T47D (cell line): ENCODE measurements at regions not wholly inside any gene's neighbourhood (a gene's known extent, or its start where the extent isn't known, plus 50 kb on each side); places are given as distances from the start of the nearest gene placed in this dataset.
"Not testable (repeated sequence)": the region's sequence is repeated elsewhere in the genome, so short reads cannot be mapped to it uniquely, and the experiment has no call there.

Experiments used
- DNase-seq, 2 experiments: peaks; one replicate each; pipeline versions ENCODE4 v3.0.0 to v3.0.0-alpha.2; 2011 to 2012; ENCODE audit warnings: low read depth in 1 of 2, low spot score in 1 of 2
- JUND ChIP-seq: IDR thresholded peaks from 2 replicates; pipeline ENCODE4 v1.6.1; 2012; ENCODE audit warnings: low read depth
- in situ Hi-C: cut with HindIII; loops from 2 replicates; pipeline ENCODE4 v1.10.0; 2016; ENCODE audit warnings: low sequenced_read_pairs, low pct_unique_long_range_greater_than_20kb

GRCh38 chr7:20083781-20084180, 133.4 kb downstream of the MACC1 start:
- in situ Hi-C loops: no loop called here
- DNase-seq: peak in 1 of 2 experiments; percentile 14
- TF ChIP-seq JUND: no peak

GRCh38 chr7:20079080-20079479, 138.1 kb downstream of the MACC1 start:
- TF ChIP-seq JUND: no peak
- in situ Hi-C loops: no loop called here
- DNase-seq: no peak

GRCh38 chr7:20076835-20077234, 140.3 kb downstream of the MACC1 start:
- no peak for TF ChIP-seq JUND

GRCh38 chr7:20075992-20076820, 141.0 kb downstream of the MACC1 start:
- no peak for TF ChIP-seq JUND
- in situ Hi-C loops: no loop called here
- no peak for DNase-seq

More at GRCh38 chr7:20076835-20077234, 140.3 kb downstream of the MACC1 start:
- no peak for DNase-seq
- in situ Hi-C loops: no loop called here

- in situ Hi-C loops: no loop called here
- no peak for DNase-seq
- TF ChIP-seq JUND: no peak
Measured at GRCh38 chr7:20075440-20075839, 141.7 kb downstream of the MACC1 start.

GRCh38 chr7:20068004-20068403, 149.2 kb downstream of the MACC1 start:
- in situ Hi-C loops, DNase-seq: not testable (repeated sequence)

- in situ Hi-C loops: no loop called here
- no peak for TF ChIP-seq JUND
- DNase-seq: no peak
Measured at GRCh38 chr7:20064974-20065862, 152.0 kb downstream of the MACC1 start.

- no peak for DNase-seq
- in situ Hi-C loops: no loop called here
- TF ChIP-seq JUND: no peak
Measured at GRCh38 chr7:20064181-20064970, 152.8 kb downstream of the MACC1 start.

- TF ChIP-seq JUND: no peak
- no peak for DNase-seq
- in situ Hi-C loops: no loop called here
Measured at GRCh38 chr7:20063644-20064043, 153.5 kb downstream of the MACC1 start.

GRCh38 chr7:20062932-20063331, 154.3 kb downstream of the MACC1 start:
- TF ChIP-seq JUND: no peak
- no peak for DNase-seq
- in situ Hi-C loops: no loop called here

- no peak for DNase-seq
- in situ Hi-C loops: no loop called here
- no peak for TF ChIP-seq JUND
Measured at GRCh38 chr7:20053334-20054104, 163.7 kb downstream of the MACC1 start.

- in situ Hi-C loops: no loop called here
- TF ChIP-seq JUND: no peak
Measured at GRCh38 chr7:20050241-20050966, 166.8 kb downstream of the MACC1 start.

More at GRCh38 chr7:20050241-20050966, 166.8 kb downstream of the MACC1 start:
- DNase-seq: no peak
